Vagina (tissue), 2 donors: ENCODE measurements at regions not wholly inside any gene's neighbourhood (a gene's known extent, or its start where the extent isn't known, plus 50 kb on each side); places are given as distances from the start of the nearest gene placed in this dataset.

Source experiments
- DNase-seq, 2 donors: peaks; one replicate each; pipeline ENCODE4 v3.0.0-alpha.2; 2017; ENCODE audit errors: extremely low spot score in 2 of 2
- H3K27ac ChIP-seq: fragments of 200-600 bp; sonication (generic); one replicate; pipeline ENCODE4 v1.5.1; 2019
- H3K27me3 ChIP-seq: fragments of 200-600 bp; sonication (generic); one replicate; pipeline ENCODE4 v1.5.1; 2019
- H3K36me3 ChIP-seq, 2 donors: fragments of 200-600 bp; sonication (generic); one replicate each; pipeline ENCODE4 v1.5.1; 2017 to 2019
- H3K4me1 ChIP-seq: fragments of 200-600 bp; sonication (generic); one replicate; pipeline ENCODE4 v1.5.1; 2019
- H3K4me3 ChIP-seq, 2 donors: fragments of 200-600 bp; sonication (generic); 1 replicate in 1 of 2; 2 replicates in 1 of 2; pipeline ENCODE4 v1.5.1; 2016 to 2019
- H3K9me3 ChIP-seq: fragments of 200-600 bp; sonication (generic); one replicate; pipeline ENCODE4 v1.5.1; 2019
- CTCF ChIP-seq, 3 experiments: fragments of 450-650 bp in 2 of 3; fragments of 200-600 bp in 1 of 3; sonication (generic) in 1 of 3; IDR thresholded peaks; one replicate each; pipeline ENCODE4 v1.5.1; 2017 to 2019; ENCODE audit warnings: antibody characterized with exemption in 3 of 3, mild to moderate bottlenecking in 2 of 3, moderate library complexity in 2 of 3
- POLR2A ChIP-seq, 2 donors: fragments of 450-650 bp; IDR thresholded peaks; one replicate each; pipeline ENCODE4 v1.6.1; 2017; ENCODE audit warnings: antibody characterized with exemption in 2 of 2, mild to moderate bottlenecking in 2 of 2, moderate library complexity in 2 of 2
- POLR2AphosphoS5 ChIP-seq, 2 donors: sonication (generic); formaldehyde crosslinking; IDR thresholded peaks; one replicate each; pipeline ENCODE4 v1.9.0; 2017; ENCODE audit warnings: antibody characterized with exemption in 2 of 2, mild to moderate bottlenecking in 2 of 2, low read depth in 1 of 2; ENCODE audit not compliant: insufficient read depth in 1 of 2
- intact Hi-C: fragments of 100-400 bp; cut with DNase I; formaldehyde crosslinking; loops from one replicate; pipeline ENCODE4 v1.15.1; 2023

DNA sequence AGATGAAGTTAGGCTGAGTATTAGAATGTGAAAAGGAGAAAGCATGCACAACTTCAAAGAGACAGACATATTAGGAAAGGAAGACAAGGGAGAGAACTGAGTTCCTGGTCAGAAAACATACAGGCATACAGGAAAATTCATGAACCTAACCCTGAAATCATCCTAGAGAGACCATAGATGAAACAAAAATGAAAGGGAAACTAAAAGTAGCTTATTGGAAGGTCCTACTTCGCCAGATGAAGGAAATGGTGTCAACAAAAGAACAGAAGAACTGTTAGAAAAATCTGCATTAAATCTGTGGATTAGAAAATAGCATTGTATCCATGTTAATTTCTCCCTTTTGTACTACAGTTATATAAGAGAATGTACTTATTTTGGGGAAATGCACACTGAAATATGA, 169.0 kb upstream of the UFM1 start:
- Histone ChIP-seq H3K27me3 (no peaks in the 10 kb centered on the region), H3K4me3 (no peak overlapping the region), H3K36me3 (no peaks in the 10 kb centered on the region), H3K4me1 (no peaks in the 10 kb centered on the region), H3K9me3 (no peaks in the 10 kb centered on the region), H3K27ac (no peak overlapping the region)
- TF ChIP-seq CTCF (IDR thresholded peaks at IDR 0.05) (no peak), POLR2A (IDR thresholded peaks at IDR 0.05) (no peak), POLR2AphosphoS5 (IDR thresholded peaks at IDR 0.05; ENCODE audit: insufficient read depth in 1 of 2, low read depth in 1 of 2) (no peak)
- DNase-seq: no peak
- intact Hi-C loops: no loop called here

DNA sequence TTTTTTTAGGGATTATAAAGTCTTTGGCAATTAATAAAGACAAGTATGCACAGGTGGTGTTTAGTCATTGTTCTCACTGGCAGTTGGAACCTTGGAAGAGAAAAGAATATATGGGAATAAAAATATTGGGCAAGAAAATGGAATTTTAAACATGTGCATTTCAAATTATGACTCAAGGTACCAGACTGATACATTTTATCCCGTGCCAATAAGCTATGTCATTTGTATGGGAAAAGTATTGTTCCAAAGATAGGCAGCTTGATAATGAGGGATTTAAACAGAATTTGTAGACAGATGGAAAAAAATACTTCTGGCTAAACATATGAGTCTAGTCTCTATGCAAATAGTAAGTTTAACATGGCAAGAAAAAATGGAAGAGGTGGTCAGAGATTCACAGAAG, 169.5 kb upstream of the UFM1 start:
- TF ChIP-seq CTCF (IDR thresholded peaks at IDR 0.05) (no peak), POLR2A (IDR thresholded peaks at IDR 0.05) (no peak), POLR2AphosphoS5 (IDR thresholded peaks at IDR 0.05; ENCODE audit: insufficient read depth in 1 of 2, low read depth in 1 of 2) (no peak)
- Histone ChIP-seq H3K4me3 (no peak overlapping the region), H3K27me3 (no peaks in the 10 kb centered on the region), H3K4me1 (no peaks in the 10 kb centered on the region), H3K9me3 (no peaks in the 10 kb centered on the region), H3K36me3 (no peaks in the 10 kb centered on the region), H3K27ac (no peak overlapping the region)
- no peak for DNase-seq
- intact Hi-C loops: no loop called here

- H3K4me3 ChIP-seq: no peak overlapping the region
- no peaks in the 10 kb centered on the region for H3K9me3 ChIP-seq
- TF ChIP-seq POLR2A (IDR thresholded peaks at IDR 0.05): no peak
- no peak for TF ChIP-seq CTCF (IDR thresholded peaks at IDR 0.05)
- no peak for TF ChIP-seq POLR2AphosphoS5 (IDR thresholded peaks at IDR 0.05; ENCODE audit: insufficient read depth in 1 of 2, low read depth in 1 of 2)
- H3K36me3 ChIP-seq: no peaks in the 10 kb centered on the region
- no peaks in the 10 kb centered on the region for H3K27me3 ChIP-seq
- no peak overlapping the region for H3K27ac ChIP-seq
- no peak for DNase-seq
- intact Hi-C loops: no loop called here
- H3K4me1 ChIP-seq: no peaks in the 10 kb centered on the region
Measured at GRCh38 chr13:38176664-38177063, 173.0 kb upstream of the UFM1 start.

DNA sequence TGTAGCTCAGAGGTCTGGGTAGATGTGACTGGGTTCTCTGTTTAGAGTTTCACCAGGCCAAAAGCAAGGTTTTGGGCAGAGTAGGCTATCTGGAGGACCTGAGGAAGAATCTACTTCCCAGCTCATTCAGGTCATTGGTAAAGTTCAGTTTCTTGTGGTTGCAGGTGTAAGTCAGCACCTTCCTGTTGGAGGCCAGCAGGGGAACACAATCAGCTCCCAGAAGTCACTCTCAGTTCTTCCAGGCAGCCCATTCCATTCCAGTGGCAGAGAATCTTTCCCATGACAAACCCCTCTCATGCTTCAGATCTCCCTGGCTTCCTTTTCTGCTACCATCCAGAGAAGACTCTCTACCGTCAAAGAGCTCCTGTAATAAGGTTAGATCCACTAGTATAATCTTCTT, 176.2 kb upstream of the UFM1 start:
- intact Hi-C loops: no loop called here
- Histone ChIP-seq H3K27ac (no peak overlapping the region), H3K4me3 (no peak overlapping the region), H3K36me3 (no peaks in the 10 kb centered on the region), H3K9me3 (no peaks in the 10 kb centered on the region), H3K4me1 (no peaks in the 10 kb centered on the region), H3K27me3 (no peaks in the 10 kb centered on the region)
- no peak for DNase-seq
- TF ChIP-seq CTCF (IDR thresholded peaks at IDR 0.05) (no peak), POLR2A (IDR thresholded peaks at IDR 0.05) (no peak), POLR2AphosphoS5 (IDR thresholded peaks at IDR 0.05; ENCODE audit: insufficient read depth in 1 of 2, low read depth in 1 of 2) (no peak)

GRCh38 chr13:38167164-38167822, 182.4 kb upstream of the UFM1 start:
- Histone ChIP-seq H3K4me3 (no peak overlapping the region), H3K9me3 (no peaks in the 10 kb centered on the region), H3K27me3 (no peaks in the 10 kb centered on the region), H3K36me3 (no peaks in the 10 kb centered on the region), H3K4me1 (no peaks in the 10 kb centered on the region), H3K27ac (no peak overlapping the region)
- DNase-seq: no peak
- intact Hi-C loops: no loop called here
- no peak for TF ChIP-seq POLR2A (IDR thresholded peaks at IDR 0.05)
- no peak for TF ChIP-seq POLR2AphosphoS5 (IDR thresholded peaks at IDR 0.05; ENCODE audit: insufficient read depth in 1 of 2, low read depth in 1 of 2)
- TF ChIP-seq CTCF (IDR thresholded peaks at IDR 0.05): no peak
